IMR-90 (cell line): ENCODE measurements at regions not wholly inside any gene's neighbourhood (a gene's known extent, or its start where the extent isn't known, plus 50 kb on each side); places are given as distances from the start of the nearest gene placed in this dataset.

Source experiments
- ATAC-seq: fragments of 200-7000 bp; cut with Tn5 transposase; 2 replicates; pipeline ENCODE4 v1.9.1; 2020; ENCODE audit warnings: low read depth, mild to moderate bottlenecking, moderate library complexity
- BruUV-seq: library from RNA; stranded (reverse); fragments of 400-500 nt; replicated peaks from 2 replicates; lab custom pipeline; 2021; lab: Mats Ljungman, UMichigan
- CTCF ChIA-PET: fragments of 300-600 bp; formaldehyde crosslinking; extraction: SDS; loops from one replicate; lab custom pipeline; 2021; ENCODE audit warnings: antibody characterized with exemption; lab: Yijun Ruan, JAX
- POLR2A ChIA-PET: fragments of 300-600 bp; sonication (Branson Sonifier 250); formaldehyde crosslinking; loops from one replicate; lab custom pipeline; 2022; ENCODE audit warnings: antibody characterized with exemption; ENCODE audit not compliant: unreplicated experiment; lab: Charles Lee
- DNase-seq: peaks from one replicate; pipeline ENCODE4 v3.0.0; 2013
- H2AFZ ChIP-seq: replicated peaks from 2 replicates; pipeline ENCODE3; 2013; ENCODE audit warnings: low read length, mild to moderate bottlenecking; ENCODE audit not compliant: poor library complexity
- H2AK5ac ChIP-seq: 2 replicates; pipeline ENCODE4 v1.6.1; 2013; ENCODE audit warnings: low read depth, low read length, inconsistent platforms
- H2AK9ac ChIP-seq: replicated peaks from 2 replicates; pipeline ENCODE3; 2013; ENCODE audit warnings: mild to moderate bottlenecking, low read depth, low read length, moderate library complexity; ENCODE audit not compliant: poor library complexity
- H2BK120ac ChIP-seq: 2 replicates; pipeline ENCODE4 v1.6.1; 2013; ENCODE audit warnings: low read depth, low read length, inconsistent platforms
- H2BK15ac ChIP-seq: 3 replicates; pipeline ENCODE4 v1.6.1; 2013; ENCODE audit warnings: low read depth, low read length, inconsistent platforms
- H2BK20ac ChIP-seq: 2 replicates; pipeline ENCODE4 v1.6.1; 2013; ENCODE audit warnings: low read depth, mild to moderate bottlenecking, inconsistent platforms, low read length, moderate library complexity
- H2BK5ac ChIP-seq: 2 replicates; pipeline ENCODE4 v1.6.1; 2013; ENCODE audit warnings: mild to moderate bottlenecking, low read depth, low read length, inconsistent platforms; ENCODE audit not compliant: poor library complexity, severe bottlenecking
- H3K14ac ChIP-seq: replicated peaks from 2 replicates; pipeline ENCODE4 v1.6.1; 2013; ENCODE audit warnings: low read depth, low read length, inconsistent platforms
- H3K18ac ChIP-seq: 2 replicates; pipeline ENCODE4 v1.6.1; 2013; ENCODE audit warnings: low read depth, low read length, control low read depth
- H3K23ac ChIP-seq: 2 replicates; pipeline ENCODE4 v1.6.1; 2013; ENCODE audit warnings: low read depth, low read length, inconsistent platforms
- H3K27ac ChIP-seq: 2 replicates; pipeline ENCODE4 v1.5.1; 2013; ENCODE audit warnings: mild to moderate bottlenecking, control low read depth, low read length; ENCODE audit not compliant: insufficient read depth
- H3K27me3 ChIP-seq: 2 replicates; pipeline ENCODE4 v1.6.1; 2013; ENCODE audit warnings: low read length; ENCODE audit not compliant: control insufficient read depth, insufficient read depth
- H3K36me3 ChIP-seq: 2 replicates; pipeline ENCODE4 v1.6.1; 2013; ENCODE audit warnings: low read length, mixed read lengths; ENCODE audit not compliant: control insufficient read depth, insufficient read depth
- H3K4ac ChIP-seq: 2 replicates; pipeline ENCODE4 v1.6.1; 2013; ENCODE audit warnings: low read depth, low read length, inconsistent platforms
- H3K4me1 ChIP-seq: 2 replicates; pipeline ENCODE4 v1.6.1; 2013; ENCODE audit warnings: low read length, mixed read lengths; ENCODE audit not compliant: control insufficient read depth, insufficient read depth
- H3K4me2 ChIP-seq: 2 replicates; pipeline ENCODE4 v1.6.1; 2013; ENCODE audit warnings: low read depth, mild to moderate bottlenecking, control low read depth, low read length, moderate library complexity
- H3K4me3 ChIP-seq: 2 replicates; pipeline ENCODE4 v1.5.1; 2013; ENCODE audit warnings: low read depth, mild to moderate bottlenecking, control low read depth, low read length, moderate library complexity; ENCODE audit not compliant: insufficient read depth
- H3K56ac ChIP-seq: 2 replicates; pipeline ENCODE4 v1.6.1; 2013; ENCODE audit warnings: low read length, inconsistent platforms; ENCODE audit not compliant: insufficient read depth; ENCODE audit errors: extremely low read depth
- H3K79me1 ChIP-seq, 2 experiments: 2 replicates each; pipeline ENCODE4 v1.6.1; 2013; ENCODE audit warnings: low read length in 2 of 2, inconsistent platforms in 1 of 2, low read depth in 1 of 2
- H3K9ac ChIP-seq: 2 replicates; pipeline ENCODE4 v1.6.1; 2013; ENCODE audit warnings: low read depth, low read length, control low read depth
- H3K9me1 ChIP-seq: 2 replicates; pipeline ENCODE4 v1.6.1; 2013; ENCODE audit warnings: low read length, inconsistent platforms; ENCODE audit not compliant: insufficient read depth
- H3K9me3 ChIP-seq: 2 replicates; pipeline ENCODE4 v1.6.1; 2013; ENCODE audit warnings: low read length; ENCODE audit not compliant: control insufficient read depth, insufficient read depth
- H4K20me1 ChIP-seq: 2 replicates; pipeline ENCODE4 v1.6.1; 2013; ENCODE audit warnings: low read length, inconsistent platforms; ENCODE audit not compliant: insufficient read depth
- H4K5ac ChIP-seq: 2 replicates; pipeline ENCODE4 v1.6.1; 2013; ENCODE audit warnings: mild to moderate bottlenecking, low read depth, low read length, control low read depth
- H4K8ac ChIP-seq, 2 experiments: 2 replicates each; pipeline ENCODE4 v1.6.1; 2013; ENCODE audit warnings: low read depth in 2 of 2, low read length in 2 of 2, control low read depth in 1 of 2, inconsistent platforms in 1 of 2
- H4K91ac ChIP-seq: 2 replicates; pipeline ENCODE4 v1.6.1; 2013; ENCODE audit warnings: low read depth, low read length, inconsistent platforms; ENCODE audit not compliant: insufficient read depth
- BHLHE40 ChIP-seq: fragments of 150-350 bp; IDR thresholded peaks from 2 replicates; pipeline ENCODE4 v1.6.1; 2016; ENCODE audit warnings: mild to moderate bottlenecking, low read depth, low read length
- CEBPB ChIP-seq: IDR thresholded peaks from 2 replicates; pipeline ENCODE4 v1.6.1; 2012; ENCODE audit warnings: low read depth, low read length, improper control_type of control experiment
- CHD1 ChIP-seq: IDR thresholded peaks from 2 replicates; pipeline ENCODE4 v1.6.1; 2012; ENCODE audit warnings: low read depth, low read length, improper control_type of control experiment
- FOS ChIP-seq: fragments of 150-350 bp; IDR thresholded peaks from 2 replicates; pipeline ENCODE4 v1.6.1; 2016; ENCODE audit warnings: low read depth, low read length
- MAFK ChIP-seq: IDR thresholded peaks from 2 replicates; pipeline ENCODE4 v1.6.1; 2012; ENCODE audit warnings: low read depth, low read length, improper control_type of control experiment
- MAZ ChIP-seq: IDR thresholded peaks from 2 replicates; pipeline ENCODE4 v1.6.1; 2012; ENCODE audit warnings: low read depth, mild to moderate bottlenecking, low read length, improper control_type of control experiment, moderate library complexity, borderline replicate concordance
- MXI1 ChIP-seq: IDR thresholded peaks from 2 replicates; pipeline ENCODE4 v1.6.1; 2012; ENCODE audit warnings: low read depth, mild to moderate bottlenecking, low read length, moderate library complexity, borderline replicate concordance
- NFE2L2 ChIP-seq: fragments of 150-350 bp; IDR thresholded peaks from 2 replicates; pipeline ENCODE4 v1.6.1; 2016; ENCODE audit warnings: low read depth, mild to moderate bottlenecking, low read length
- POLR2A ChIP-seq: IDR thresholded peaks from 2 replicates; pipeline ENCODE4 v1.6.1; 2012; ENCODE audit warnings: mild to moderate bottlenecking, low read depth, low read length
- RAD21 ChIP-seq: IDR thresholded peaks from 2 replicates; pipeline ENCODE4 v1.6.1; 2012; ENCODE audit warnings: low read length, improper control_type of control experiment
- RCOR1 ChIP-seq: IDR thresholded peaks from 2 replicates; pipeline ENCODE4 v1.6.1; 2012; ENCODE audit warnings: mild to moderate bottlenecking, low read length, improper control_type of control experiment; ENCODE audit not compliant: insufficient replicate concordance
- RFX5 ChIP-seq: IDR thresholded peaks from 2 replicates; pipeline ENCODE4 v1.8.0; 2012; ENCODE audit warnings: low read depth, mild to moderate bottlenecking, low read length, moderate library complexity
- SMC3 ChIP-seq: fragments of 150-350 bp; IDR thresholded peaks from 2 replicates; pipeline ENCODE4 v1.6.1; 2016; ENCODE audit warnings: low read depth, mild to moderate bottlenecking, antibody characterized with exemption, low read length, moderate library complexity
- WGBS, 2 experiments: methylation state at CpG; one replicate each; pipeline versions ENCODE4 v1.1.5 to v1.1.7; 2013; ENCODE audit warnings: missing lambda C conversion rate in 2 of 2; ENCODE audit not compliant: insufficient read length in 1 of 2; ENCODE audit errors: extremely low coverage in 2 of 2; 5-methylcytosine and 5-hydroxymethylcytosine counted together
- dilution Hi-C: fragments of 300-500 bp; cut with HindIII; formaldehyde crosslinking; loops from one replicate; pipeline ENCODE4 v1.14.3; 2018; ENCODE audit warnings: low sequenced_read_pairs; ENCODE audit not compliant: unreplicated experiment
- in situ Hi-C: fragments of 300-500 bp; cut with MboI; formaldehyde crosslinking; loops from 3 replicates; pipeline ENCODE4 v1.14.3; 2019; ENCODE audit warnings: low sequenced_read_pairs, inconsistent platforms, mixed read lengths
- intact Hi-C: fragments of 100-400 bp; cut with micrococcal nuclease; formaldehyde crosslinking; loops from 2 replicates; pipeline ENCODE4 v1.10.0; 2022
- TF ChIP-seq, protein P1 (sequence below): fragments of 150-350 bp; IDR thresholded peaks from 2 replicates; pipeline ENCODE4 v1.6.1; 2016; ENCODE audit warnings: low read depth, mild to moderate bottlenecking, low read length, moderate library complexity, borderline replicate concordance
- TF ChIP-seq, protein P2 (sequence below): conservative IDR thresholded peaks from 2 replicates; pipeline ENCODE4 v1.5.1; 2012; ENCODE audit warnings: mild to moderate bottlenecking, low read depth, low read length, improper control_type of control experiment
- TF ChIP-seq, protein P3 (sequence below): fragments of 150-350 bp; IDR thresholded peaks from 2 replicates; pipeline ENCODE4 v1.6.1; 2017; ENCODE audit warnings: mild to moderate bottlenecking, antibody characterized with exemption, low read length, low read depth

DNA sequence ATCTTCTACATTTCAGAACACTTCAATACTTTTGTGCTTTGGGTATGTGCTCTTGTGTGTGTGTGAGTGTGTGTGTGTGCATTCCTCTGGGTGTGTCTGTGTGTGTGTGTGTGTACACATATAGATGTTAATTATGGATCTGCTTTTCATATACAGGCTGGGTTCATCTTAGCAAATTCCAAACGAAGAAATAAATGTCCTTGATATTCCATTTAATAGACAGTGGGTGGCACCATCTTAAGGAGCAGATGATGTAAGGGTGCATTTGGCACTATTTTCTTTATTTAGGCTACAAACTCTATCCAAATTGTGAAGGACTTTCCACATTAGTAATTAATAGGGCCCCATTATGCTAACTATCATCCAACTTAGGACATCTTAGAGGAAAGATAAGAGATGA is 425.8 kb upstream of the POU3F3 start:
- H2BK20ac ChIP-seq: no peak overlapping the region
- H3K9ac ChIP-seq: no peak overlapping the region
- in situ Hi-C loops (no loop called here), dilution Hi-C loops (no loop called here), intact Hi-C loops (no loop called here)
- H3K4ac ChIP-seq: no peak overlapping the region
- H2AK9ac ChIP-seq: no peak overlapping the region
- no peak overlapping the region for H3K23ac ChIP-seq
- BruUV-seq: no TSS peak
- H3K9me3 ChIP-seq: peaks cover 4% of the 10 kb centered on the region; the same call in 1 of the 2 replicates
- H3K36me3 ChIP-seq: no peaks in the 10 kb centered on the region
- H3K27me3 ChIP-seq: no peaks in the 10 kb centered on the region
- H4K20me1 ChIP-seq: no peaks in the 10 kb centered on the region
- no peak overlapping the region for H3K27ac ChIP-seq
- ATAC-seq: no peak
- no peak overlapping the region for H2AK5ac ChIP-seq
- no peak overlapping the region for H4K8ac ChIP-seq
- H3K18ac ChIP-seq: no peak overlapping the region
- no peak overlapping the region for H2BK120ac ChIP-seq
- ChIA-PET POLR2A (no interaction called here), CTCF (no interaction called here)
- no peak overlapping the region for H2BK5ac ChIP-seq
- H3K79me1 ChIP-seq: no peaks in the 10 kb centered on the region
- no peak for DNase-seq
- no peak overlapping the region for H3K14ac ChIP-seq
- no peak overlapping the region for H3K56ac ChIP-seq
- H4K5ac ChIP-seq: no peak overlapping the region
- H2AFZ ChIP-seq: no peak overlapping the region
- WGBS, 2 experiments: no CpG with 5 or more reads among the region's 1 CpG
- no peak overlapping the region for H3K4me2 ChIP-seq
- no peak overlapping the region for H3K4me3 ChIP-seq
- no peaks in the 10 kb centered on the region for H3K4me1 ChIP-seq
- no peak overlapping the region for H4K91ac ChIP-seq
- no peak for TF ChIP-seq NFE2L2
- TF ChIP-seq MAFK: no peak
- no peak for TF ChIP-seq CHD1
- TF ChIP-seq, protein P1, sequence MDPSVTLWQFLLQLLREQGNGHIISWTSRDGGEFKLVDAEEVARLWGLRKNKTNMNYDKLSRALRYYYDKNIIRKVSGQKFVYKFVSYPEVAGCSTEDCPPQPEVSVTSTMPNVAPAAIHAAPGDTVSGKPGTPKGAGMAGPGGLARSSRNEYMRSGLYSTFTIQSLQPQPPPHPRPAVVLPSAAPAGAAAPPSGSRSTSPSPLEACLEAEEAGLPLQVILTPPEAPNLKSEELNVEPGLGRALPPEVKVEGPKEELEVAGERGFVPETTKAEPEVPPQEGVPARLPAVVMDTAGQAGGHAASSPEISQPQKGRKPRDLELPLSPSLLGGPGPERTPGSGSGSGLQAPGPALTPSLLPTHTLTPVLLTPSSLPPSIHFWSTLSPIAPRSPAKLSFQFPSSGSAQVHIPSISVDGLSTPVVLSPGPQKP: no peak
- no peak for TF ChIP-seq SMC3
- no peak for TF ChIP-seq RAD21
- no peak for TF ChIP-seq POLR2A
- TF ChIP-seq, protein P2, sequence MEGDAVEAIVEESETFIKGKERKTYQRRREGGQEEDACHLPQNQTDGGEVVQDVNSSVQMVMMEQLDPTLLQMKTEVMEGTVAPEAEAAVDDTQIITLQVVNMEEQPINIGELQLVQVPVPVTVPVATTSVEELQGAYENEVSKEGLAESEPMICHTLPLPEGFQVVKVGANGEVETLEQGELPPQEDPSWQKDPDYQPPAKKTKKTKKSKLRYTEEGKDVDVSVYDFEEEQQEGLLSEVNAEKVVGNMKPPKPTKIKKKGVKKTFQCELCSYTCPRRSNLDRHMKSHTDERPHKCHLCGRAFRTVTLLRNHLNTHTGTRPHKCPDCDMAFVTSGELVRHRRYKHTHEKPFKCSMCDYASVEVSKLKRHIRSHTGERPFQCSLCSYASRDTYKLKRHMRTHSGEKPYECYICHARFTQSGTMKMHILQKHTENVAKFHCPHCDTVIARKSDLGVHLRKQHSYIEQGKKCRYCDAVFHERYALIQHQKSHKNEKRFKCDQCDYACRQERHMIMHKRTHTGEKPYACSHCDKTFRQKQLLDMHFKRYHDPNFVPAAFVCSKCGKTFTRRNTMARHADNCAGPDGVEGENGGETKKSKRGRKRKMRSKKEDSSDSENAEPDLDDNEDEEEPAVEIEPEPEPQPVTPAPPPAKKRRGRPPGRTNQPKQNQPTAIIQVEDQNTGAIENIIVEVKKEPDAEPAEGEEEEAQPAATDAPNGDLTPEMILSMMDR: no peak
- TF ChIP-seq RCOR1: no peak
- TF ChIP-seq, protein P3, sequence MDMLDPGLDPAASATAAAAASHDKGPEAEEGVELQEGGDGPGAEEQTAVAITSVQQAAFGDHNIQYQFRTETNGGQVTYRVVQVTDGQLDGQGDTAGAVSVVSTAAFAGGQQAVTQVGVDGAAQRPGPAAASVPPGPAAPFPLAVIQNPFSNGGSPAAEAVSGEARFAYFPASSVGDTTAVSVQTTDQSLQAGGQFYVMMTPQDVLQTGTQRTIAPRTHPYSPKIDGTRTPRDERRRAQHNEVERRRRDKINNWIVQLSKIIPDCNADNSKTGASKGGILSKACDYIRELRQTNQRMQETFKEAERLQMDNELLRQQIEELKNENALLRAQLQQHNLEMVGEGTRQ: no peak
- TF ChIP-seq MAZ: no peak
- TF ChIP-seq CEBPB: no peak
- no peak for TF ChIP-seq BHLHE40
- TF ChIP-seq RFX5: no peak
- TF ChIP-seq FOS: no peak
- TF ChIP-seq MXI1: no peak
- H3K9me1 ChIP-seq: no peaks in the 10 kb centered on the region
- H2BK15ac ChIP-seq: no peak overlapping the region
